Natural killer cell (primary cell): ENCODE measurements at regions not wholly inside any gene's neighbourhood (a gene's known extent, or its start where the extent isn't known, plus 50 kb on each side); places are given as distances from the start of the nearest gene placed in this dataset.

ENCODE experiments used
- ATAC-seq, 3 donors: fragments of 150-1000 bp in 2 of 3; fragments of 200-7000 bp in 1 of 3; cut with Tn5 transposase; 1 replicate in 1 of 3; 2 replicates in 2 of 3; pipeline ENCODE4 v1.10.0; 2021; ENCODE audit warnings: mild to moderate bottlenecking in 2 of 3, moderate library complexity in 2 of 3
- DNase-seq, 2 donors: peaks; one replicate each; pipeline versions ENCODE4 v3.0.0 to v3.0.0-alpha.2; 2013 to 2021; ENCODE audit warnings: mixed read lengths in 1 of 2
- H3K27ac ChIP-seq: one replicate; pipeline ENCODE4 v1.5.1; 2013; ENCODE audit warnings: mild to moderate bottlenecking, low read length
- H3K27me3 ChIP-seq: one replicate; pipeline ENCODE4 v1.6.1; 2013; ENCODE audit warnings: low read length; ENCODE audit not compliant: control insufficient read depth, insufficient read depth
- H3K36me3 ChIP-seq: one replicate; pipeline ENCODE4 v1.6.1; 2013; ENCODE audit warnings: low read length; ENCODE audit not compliant: control insufficient read depth, insufficient read depth
- H3K4me1 ChIP-seq: one replicate; pipeline ENCODE4 v1.6.1; 2013; ENCODE audit warnings: low read length; ENCODE audit not compliant: control insufficient read depth, insufficient read depth
- H3K4me3 ChIP-seq: one replicate; pipeline ENCODE4 v1.5.1; 2013; ENCODE audit warnings: low read length
- H3K9me3 ChIP-seq: one replicate; pipeline ENCODE4 v1.6.1; 2013; ENCODE audit warnings: low read length; ENCODE audit not compliant: control insufficient read depth, insufficient read depth
- H3K27ac Mint-ChIP-seq, 2 donors: one replicate each; pipeline ENCODE4 v1.8.0; 2022; ENCODE audit warnings: mild to moderate bottlenecking in 2 of 2, mixed read lengths in 2 of 2, moderate library complexity in 1 of 2
- H3K27me3 Mint-ChIP-seq, 2 donors: one replicate each; pipeline ENCODE4 v1.8.0; 2022; ENCODE audit warnings: low read depth in 2 of 2, mixed read lengths in 2 of 2
- H3K36me3 Mint-ChIP-seq: one replicate; pipeline ENCODE4 v1.8.0; 2022; ENCODE audit warnings: mixed read lengths
- H3K4me1 Mint-ChIP-seq, 2 donors: one replicate each; pipeline ENCODE4 v1.8.0; 2022; ENCODE audit warnings: mixed read lengths in 2 of 2
- H3K4me3 Mint-ChIP-seq: one replicate; pipeline ENCODE4 v1.8.0; 2022; ENCODE audit warnings: mild to moderate bottlenecking, moderate library complexity, mixed read lengths
- H3K9me3 Mint-ChIP-seq, 2 donors: one replicate each; pipeline ENCODE4 v1.8.0; 2022; ENCODE audit warnings: mixed read lengths in 2 of 2
- WGBS: methylation state at CpG from one replicate; pipeline ENCODE4 v1.1.7; 2013; ENCODE audit warnings: missing lambda C conversion rate; ENCODE audit not compliant: insufficient coverage; 5-methylcytosine and 5-hydroxymethylcytosine counted together
- intact Hi-C: fragments of 100-400 bp; cut with micrococcal nuclease; formaldehyde crosslinking; loops from one replicate; pipeline ENCODE4 v1.14.2; 2022
- TF ChIP-seq, protein P1 (sequence below): fragments of 200-600 bp; IDR thresholded peaks from one replicate; pipeline ENCODE4 v1.8.0; 2022; ENCODE audit warnings: antibody characterized with exemption

DNA sequence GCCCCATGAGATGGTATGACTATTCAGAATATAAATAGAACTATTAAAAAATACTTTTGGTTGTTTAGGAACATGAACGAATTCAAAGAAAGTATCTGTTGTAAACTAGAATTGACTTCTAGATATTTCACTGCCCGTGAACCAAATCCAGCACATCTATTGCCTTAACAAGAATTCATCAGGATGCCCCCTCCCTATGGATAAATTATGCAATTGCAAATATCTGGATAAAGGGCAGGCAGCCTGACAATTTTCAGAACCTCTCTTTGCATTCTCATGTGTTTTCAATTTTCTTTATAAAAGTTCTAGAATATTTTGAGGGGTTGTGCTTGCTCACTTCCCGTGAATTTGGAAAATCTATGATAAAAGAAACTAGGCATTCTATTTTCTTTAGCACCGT lies 822.1 kb upstream of the SORCS1 start:
- Histone ChIP-seq H3K27ac (no peak overlapping the region), H3K4me3 (no peak overlapping the region), H3K9me3 (no peaks in the 10 kb centered on the region), H3K4me1 (no peaks in the 10 kb centered on the region), H3K27me3 (no peaks in the 10 kb centered on the region), H3K36me3 (no peaks in the 10 kb centered on the region)
- no peaks in the 10 kb centered on the region for H3K36me3 Mint-ChIP-seq
- H3K9me3 Mint-ChIP-seq: peaks cover 8 to 10% of the 10 kb centered on the region in 2 donors
- DNase-seq (no peak), ATAC-seq (no peak)
- H3K4me1 Mint-ChIP-seq: no peaks in the 10 kb centered on the region
- H3K27ac Mint-ChIP-seq: no peak overlapping the region
- WGBS: 88% methylated on average over 1 of the region's 4 CpGs
- intact Hi-C loops: no loop called here
- H3K4me3 Mint-ChIP-seq: no peak overlapping the region
- no peaks in the 10 kb centered on the region for H3K27me3 Mint-ChIP-seq
- TF ChIP-seq, protein P1, sequence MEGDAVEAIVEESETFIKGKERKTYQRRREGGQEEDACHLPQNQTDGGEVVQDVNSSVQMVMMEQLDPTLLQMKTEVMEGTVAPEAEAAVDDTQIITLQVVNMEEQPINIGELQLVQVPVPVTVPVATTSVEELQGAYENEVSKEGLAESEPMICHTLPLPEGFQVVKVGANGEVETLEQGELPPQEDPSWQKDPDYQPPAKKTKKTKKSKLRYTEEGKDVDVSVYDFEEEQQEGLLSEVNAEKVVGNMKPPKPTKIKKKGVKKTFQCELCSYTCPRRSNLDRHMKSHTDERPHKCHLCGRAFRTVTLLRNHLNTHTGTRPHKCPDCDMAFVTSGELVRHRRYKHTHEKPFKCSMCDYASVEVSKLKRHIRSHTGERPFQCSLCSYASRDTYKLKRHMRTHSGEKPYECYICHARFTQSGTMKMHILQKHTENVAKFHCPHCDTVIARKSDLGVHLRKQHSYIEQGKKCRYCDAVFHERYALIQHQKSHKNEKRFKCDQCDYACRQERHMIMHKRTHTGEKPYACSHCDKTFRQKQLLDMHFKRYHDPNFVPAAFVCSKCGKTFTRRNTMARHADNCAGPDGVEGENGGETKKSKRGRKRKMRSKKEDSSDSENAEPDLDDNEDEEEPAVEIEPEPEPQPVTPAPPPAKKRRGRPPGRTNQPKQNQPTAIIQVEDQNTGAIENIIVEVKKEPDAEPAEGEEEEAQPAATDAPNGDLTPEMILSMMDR: no peak

DNA sequence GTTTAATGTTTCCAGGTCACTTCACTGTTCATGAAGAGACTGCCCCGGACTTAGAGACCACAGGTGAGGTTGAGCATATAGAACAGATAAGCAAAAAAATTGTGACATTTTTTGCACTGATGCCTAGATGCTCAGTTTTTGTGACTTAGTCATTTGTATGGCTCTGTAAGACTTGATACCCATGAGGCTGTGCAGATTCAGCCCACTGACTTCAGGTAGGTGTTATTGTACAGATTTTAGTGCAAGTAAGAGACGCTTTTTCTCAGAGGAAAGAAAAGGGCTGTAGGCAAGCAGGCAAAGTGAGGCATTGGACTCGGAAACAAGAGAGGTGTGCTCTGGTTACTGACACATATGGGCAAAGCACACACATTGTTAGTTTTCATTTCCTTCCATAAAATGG lies 820.1 kb upstream of the SORCS1 start:
- H3K36me3 ChIP-seq: no peaks in the 10 kb centered on the region
- no peak overlapping the region for H3K27ac Mint-ChIP-seq
- TF ChIP-seq, protein P1: no peak
- 80% methylated on average over 3 of the region's 3 CpGs for WGBS
- DNase-seq (no peak), ATAC-seq (no peak)
- H3K4me1 Mint-ChIP-seq: no peaks in the 10 kb centered on the region
- no peaks in the 10 kb centered on the region for H3K27me3 ChIP-seq
- no peaks in the 10 kb centered on the region for H3K4me1 ChIP-seq
- H3K36me3 Mint-ChIP-seq: no peaks in the 10 kb centered on the region
- H3K4me3 Mint-ChIP-seq: no peak overlapping the region
- no peak overlapping the region for H3K4me3 ChIP-seq
- H3K27me3 Mint-ChIP-seq: no peaks in the 10 kb centered on the region
- intact Hi-C loops: no loop called here
- H3K9me3 Mint-ChIP-seq: peaks cover 8% of the 10 kb centered on the region in 2 donors
- no peaks in the 10 kb centered on the region for H3K9me3 ChIP-seq
- H3K27ac ChIP-seq: no peak overlapping the region

DNA sequence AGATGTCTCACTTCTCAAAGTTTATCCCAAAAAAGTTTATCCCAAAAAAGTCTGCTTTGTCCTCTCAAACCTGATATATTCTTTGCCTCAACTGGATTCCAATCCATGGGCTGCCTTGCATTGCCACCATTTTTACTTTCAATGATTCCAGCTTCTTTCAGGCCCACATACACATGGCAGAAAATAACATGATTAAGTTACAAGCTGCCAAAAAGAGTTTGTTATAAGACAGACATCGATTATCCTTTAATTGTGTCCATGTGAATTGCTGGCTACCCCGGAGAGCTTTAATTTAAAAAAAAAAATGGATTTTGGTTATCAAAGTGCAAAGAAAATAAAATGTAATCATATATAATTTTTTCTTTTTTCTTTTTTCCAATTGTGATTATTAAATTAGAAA lies 819.6 kb upstream of the SORCS1 start:
- Histone ChIP-seq H3K36me3 (no peaks in the 10 kb centered on the region), H3K9me3 (no peaks in the 10 kb centered on the region), H3K4me1 (no peaks in the 10 kb centered on the region), H3K27me3 (no peaks in the 10 kb centered on the region), H3K27ac (no peak overlapping the region), H3K4me3 (no peak overlapping the region)
- no peak for ATAC-seq
- intact Hi-C loops: no loop called here
- no peak overlapping the region for H3K4me3 Mint-ChIP-seq
- H3K4me1 Mint-ChIP-seq: no peaks in the 10 kb centered on the region
- H3K36me3 Mint-ChIP-seq: no peaks in the 10 kb centered on the region
- TF ChIP-seq, protein P1: no peak
- no peaks in the 10 kb centered on the region for H3K27me3 Mint-ChIP-seq
- H3K9me3 Mint-ChIP-seq: peaks cover 6 to 8% of the 10 kb centered on the region in 2 donors
- no peak overlapping the region for H3K27ac Mint-ChIP-seq
- 80% methylated on average over 1 of the region's 2 CpGs for WGBS
- DNase-seq: no peak

DNA sequence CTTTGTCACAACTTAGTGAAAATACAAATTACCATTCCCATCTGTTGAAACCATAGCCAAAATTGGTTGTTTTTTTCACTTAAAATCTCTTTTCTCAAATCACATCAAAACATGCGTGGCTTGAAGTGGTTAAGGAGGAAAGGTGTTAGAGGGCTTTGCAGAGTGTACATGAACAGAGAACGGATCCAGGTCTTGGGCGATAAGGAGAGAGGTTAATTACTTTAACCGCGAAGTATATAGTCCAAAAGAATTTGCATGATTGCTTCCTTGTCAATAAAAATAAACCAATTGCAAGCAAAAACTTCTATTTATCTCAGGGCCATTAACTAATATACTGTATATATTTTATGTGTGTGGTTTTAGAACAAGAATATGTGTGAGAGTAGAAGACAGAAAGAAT lies 813.9 kb upstream of the SORCS1 start:
- Histone ChIP-seq H3K4me3 (no peak overlapping the region), H3K4me1 (no peaks in the 10 kb centered on the region), H3K36me3 (no peaks in the 10 kb centered on the region), H3K27me3 (no peaks in the 10 kb centered on the region), H3K9me3 (peaks cover under 1% of the 10 kb centered on the region), H3K27ac (no peak overlapping the region)
- no peak for DNase-seq
- Mint-ChIP-seq H3K4me1 (no peaks in the 10 kb centered on the region), H3K27me3 (no peaks in the 10 kb centered on the region), H3K4me3 (no peak overlapping the region), H3K36me3 (no peaks in the 10 kb centered on the region), H3K27ac (no peak overlapping the region), H3K9me3 (peaks cover 14 to 15% of the 10 kb centered on the region in 2 donors)
- WGBS: 89% methylated on average over 3 of the region's 5 CpGs
- intact Hi-C loops: no loop called here
- TF ChIP-seq, protein P1: no peak
- ATAC-seq: no peak
